HEK293T (cell line): ENCODE measurements at regions not wholly inside any gene's neighbourhood (a gene's known extent, or its start where the extent isn't known, plus 50 kb on each side); places are given as distances from the start of the nearest gene placed in this dataset.
"Not testable (repeated sequence)": the region's sequence is repeated elsewhere in the genome, so short reads cannot be mapped to it uniquely, and the experiment has no call there.

Source experiments
- CTCF ChIA-PET: fragments of 350-600 bp; formaldehyde crosslinking; extraction: SDS; loops from one replicate; lab custom pipeline; 2021; ENCODE audit warnings: antibody characterized with exemption, inconsistent platforms; lab: Yijun Ruan, JAX
- POLR2A ChIA-PET: fragments of 350-600 bp; formaldehyde crosslinking; extraction: SDS; loops from one replicate; lab custom pipeline; 2020; ENCODE audit warnings: antibody characterized with exemption, inconsistent platforms; lab: Yijun Ruan, JAX
- DNase-seq: peaks from one replicate; pipeline ENCODE4 v3.0.0; 2012; ENCODE audit warnings: mixed read lengths; ENCODE audit errors: extremely low spot score
- ARNT ChIP-seq: fragments of 450-650 bp; IDR thresholded peaks from 2 replicates; pipeline ENCODE4 v1.6.1; 2017; ENCODE audit warnings: mild to moderate bottlenecking
- BHLHE40 ChIP-seq: fragments of 450-650 bp; IDR thresholded peaks from 2 replicates; pipeline ENCODE4 v1.6.1; 2016; ENCODE audit warnings: mild to moderate bottlenecking, moderate library complexity, borderline replicate concordance
- CTBP1 ChIP-seq: fragments of 450-650 bp; IDR thresholded peaks from 2 replicates; pipeline ENCODE4 v1.6.1; 2016; ENCODE audit warnings: borderline replicate concordance
- ELF4 ChIP-seq: fragments of 450-650 bp; IDR thresholded peaks from 2 replicates; pipeline ENCODE4 v1.6.1; 2017; ENCODE audit warnings: antibody characterized with exemption
- FOXA1 ChIP-seq: fragments of 450-650 bp; IDR thresholded peaks from 2 replicates; pipeline ENCODE4 v1.6.1; 2016; ENCODE audit warnings: mild to moderate bottlenecking
- FOXK2 ChIP-seq: fragments of 450-650 bp; IDR thresholded peaks from 2 replicates; pipeline ENCODE4 v1.6.1; 2016; ENCODE audit warnings: mild to moderate bottlenecking
- FOXM1 ChIP-seq: fragments of 450-650 bp; IDR thresholded peaks from 2 replicates; pipeline ENCODE4 v1.6.1; 2017; ENCODE audit warnings: mild to moderate bottlenecking, borderline replicate concordance
- HDGF ChIP-seq: fragments of 450-650 bp; IDR thresholded peaks from 2 replicates; pipeline ENCODE4 v1.6.1; 2017; ENCODE audit warnings: antibody characterized with exemption, borderline replicate concordance
- L3MBTL2 ChIP-seq: fragments of 450-650 bp; conservative IDR thresholded peaks from 2 replicates; pipeline ENCODE4 v1.6.1; 2016; ENCODE audit warnings: mild to moderate bottlenecking
- LEF1 ChIP-seq: fragments of 450-650 bp; IDR thresholded peaks from 2 replicates; pipeline ENCODE4 v1.6.1; 2017; ENCODE audit warnings: mild to moderate bottlenecking, borderline replicate concordance
- NFRKB ChIP-seq: fragments of 450-650 bp; IDR thresholded peaks from 2 replicates; pipeline ENCODE4 v1.6.1; 2016; ENCODE audit warnings: mild to moderate bottlenecking, moderate library complexity
- SP1 ChIP-seq: fragments of 450-650 bp; IDR thresholded peaks from 2 replicates; pipeline ENCODE4 v1.6.1; 2017
- SUZ12 ChIP-seq: fragments of 450-650 bp; IDR thresholded peaks from 2 replicates; pipeline ENCODE4 v1.6.1; 2016; ENCODE audit warnings: mild to moderate bottlenecking
- TARDBP ChIP-seq: fragments of 450-650 bp; IDR thresholded peaks from 2 replicates; pipeline ENCODE4 v1.6.1; 2016
- ZNF384 ChIP-seq: fragments of 450-650 bp; IDR thresholded peaks from 2 replicates; pipeline ENCODE4 v1.6.1; 2016
- TF ChIP-seq, protein P1 (sequence below): fragments of 450-650 bp; IDR thresholded peaks from 2 replicates; pipeline ENCODE4 v1.6.1; 2016

DNA sequence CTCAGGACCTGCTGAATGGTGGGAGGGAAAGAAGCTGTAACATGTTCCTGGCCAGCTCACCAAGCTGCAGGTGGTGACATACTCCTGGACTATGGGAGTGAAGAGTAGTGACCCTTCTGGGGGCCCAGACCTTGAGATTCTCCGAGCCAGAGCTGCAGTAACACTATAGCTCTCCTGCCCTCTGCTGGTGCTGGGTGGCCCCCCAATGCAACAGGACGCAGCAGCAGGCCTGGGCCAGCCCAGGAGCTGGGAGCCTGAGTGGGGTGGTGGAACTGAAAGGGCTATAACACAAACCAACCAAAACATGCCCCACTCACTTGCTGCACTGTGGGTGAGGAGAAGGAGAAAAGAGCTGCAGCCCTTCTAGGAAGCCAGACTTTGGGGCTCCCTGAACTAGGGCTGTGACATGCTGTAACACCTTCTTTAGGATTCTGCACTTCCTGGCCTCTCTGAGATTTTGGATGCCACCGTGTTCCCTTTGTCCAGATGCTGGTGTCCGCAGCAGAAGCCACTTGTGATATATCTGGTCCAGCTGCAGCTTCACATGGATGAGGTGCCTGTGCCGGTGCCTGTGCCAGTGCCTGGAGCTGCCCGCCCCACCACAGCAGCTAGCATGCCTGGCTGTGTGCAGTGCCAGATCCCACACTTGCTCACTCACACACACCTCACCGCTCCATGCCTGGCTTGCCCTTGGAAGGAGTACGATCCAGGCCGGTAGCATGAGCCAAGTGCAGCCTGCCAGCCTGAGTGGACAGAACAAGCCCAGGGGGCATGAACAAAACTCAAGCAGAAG lies 636.8 kb upstream of the KCNMB2 start:
- TF ChIP-seq, protein P1, sequence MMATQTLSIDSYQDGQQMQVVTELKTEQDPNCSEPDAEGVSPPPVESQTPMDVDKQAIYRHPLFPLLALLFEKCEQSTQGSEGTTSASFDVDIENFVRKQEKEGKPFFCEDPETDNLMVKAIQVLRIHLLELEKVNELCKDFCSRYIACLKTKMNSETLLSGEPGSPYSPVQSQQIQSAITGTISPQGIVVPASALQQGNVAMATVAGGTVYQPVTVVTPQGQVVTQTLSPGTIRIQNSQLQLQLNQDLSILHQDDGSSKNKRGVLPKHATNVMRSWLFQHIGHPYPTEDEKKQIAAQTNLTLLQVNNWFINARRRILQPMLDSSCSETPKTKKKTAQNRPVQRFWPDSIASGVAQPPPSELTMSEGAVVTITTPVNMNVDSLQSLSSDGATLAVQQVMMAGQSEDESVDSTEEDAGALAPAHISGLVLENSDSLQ: no peak
- POLR2A ChIA-PET: no interaction called here
- CTCF ChIA-PET: no interaction called here
- DNase-seq: no peak

DNA sequence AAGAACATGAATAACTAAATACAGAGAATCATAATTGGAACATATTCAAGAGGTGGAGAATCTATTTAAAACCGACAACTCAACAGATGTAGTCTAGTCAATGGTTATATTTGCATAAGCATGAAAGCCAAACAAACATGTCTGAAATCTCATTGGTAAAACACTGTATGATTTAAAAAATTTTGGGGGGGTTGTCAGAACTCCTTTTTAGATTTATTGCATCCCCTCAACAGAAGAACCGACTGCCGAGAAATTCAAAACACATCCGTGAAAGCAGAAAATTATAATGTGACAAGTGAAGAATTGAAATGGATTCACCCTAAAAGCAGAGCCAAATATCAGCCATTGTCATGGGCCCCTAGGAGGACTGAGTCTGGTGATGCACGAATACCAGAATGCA lies 633.4 kb upstream of the KCNMB2 start:
- POLR2A ChIA-PET: no interaction called here
- no peak for DNase-seq
- TF ChIP-seq FOXM1: no peak
- no peak for TF ChIP-seq ELF4
- TF ChIP-seq FOXK2: no peak
- TF ChIP-seq L3MBTL2: no peak
- CTCF ChIA-PET: no interaction called here

DNA sequence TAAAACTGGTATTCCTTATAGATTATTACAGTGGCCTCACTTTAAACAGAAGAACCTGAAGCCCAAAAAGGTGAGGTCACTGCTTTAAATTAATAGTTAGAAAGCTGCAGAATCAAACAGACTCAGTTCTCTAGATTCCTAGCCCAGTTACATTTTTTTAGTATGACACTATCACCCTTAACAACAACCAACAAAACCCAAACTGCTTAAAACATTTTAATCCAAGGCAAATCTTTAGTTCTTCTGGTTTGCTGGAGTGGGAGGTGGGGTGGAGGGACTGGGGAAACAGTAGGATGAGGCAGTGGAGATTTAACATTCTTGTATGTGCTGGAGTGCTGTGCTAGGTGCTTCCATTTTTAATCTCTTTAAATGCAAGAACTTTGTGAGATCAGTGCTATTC lies 631.6 kb upstream of the KCNMB2 start:
- no peak for DNase-seq
- CTCF ChIA-PET: no interaction called here
- TF ChIP-seq, protein P1: no peak
- TF ChIP-seq BHLHE40 (no peak), FOXK2 (no peak), CTBP1 (no peak), LEF1 (no peak), FOXA1 (no peak), ZNF384 (no peak), SP1 (no peak), L3MBTL2 (no peak), FOXM1 (no peak), ARNT (no peak), SUZ12 (no peak), NFRKB (no peak), HDGF (no peak), TARDBP (no peak), ELF4 (no peak)
- POLR2A ChIA-PET: no interaction called here

DNA sequence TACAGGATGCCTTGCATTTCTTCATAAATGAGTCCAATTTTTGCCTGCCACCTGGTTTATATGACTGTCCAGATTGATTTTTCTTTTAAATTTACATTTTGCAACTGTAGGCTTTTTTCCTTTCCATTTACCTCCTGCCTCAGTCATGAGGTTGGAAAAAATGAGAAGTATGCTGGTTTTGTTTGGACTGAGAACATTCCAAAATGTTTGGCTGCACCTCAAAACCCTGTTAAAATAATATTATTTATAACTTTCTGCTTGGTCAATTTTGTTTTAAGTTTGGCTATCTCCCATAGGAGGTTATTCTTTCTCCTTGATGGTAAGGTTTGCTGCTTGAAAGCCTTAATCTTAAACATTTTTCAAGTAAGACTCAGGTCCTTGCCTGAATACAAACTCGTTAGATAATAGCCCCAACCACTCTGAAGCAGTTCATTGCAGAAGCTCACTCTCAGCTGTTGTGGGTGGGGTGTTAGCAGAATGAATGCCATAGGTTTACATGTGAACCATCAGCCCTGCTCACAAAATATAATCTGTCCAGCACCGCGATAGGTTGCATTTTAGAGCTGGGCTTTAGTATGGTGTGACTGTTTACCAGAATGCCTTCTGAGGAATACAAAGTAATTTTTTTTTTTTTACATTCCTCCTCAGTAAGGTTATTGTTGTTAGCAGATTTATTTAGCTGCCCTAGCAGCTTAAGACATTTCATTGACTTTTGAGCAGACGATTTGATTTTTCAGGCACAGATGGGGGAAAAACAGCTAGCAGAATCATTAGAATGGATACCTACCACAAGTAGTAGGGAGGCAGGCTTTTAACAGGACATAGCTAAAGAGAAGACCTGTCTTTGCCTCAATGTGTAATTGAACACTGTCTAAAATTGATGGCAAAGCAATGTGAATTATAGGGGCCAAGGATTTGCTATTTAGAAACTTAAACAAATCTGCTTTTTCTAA lies 630.8 kb upstream of the KCNMB2 start:
- DNase-seq: no peak
- CTCF ChIA-PET: interaction anchor here (0.6 kb wide), 1 partner anchor 16 kb away, joined by 3 read pairs; no protein-coding TSS in a partner anchor
- POLR2A ChIA-PET: no interaction called here
- no peak for TF ChIP-seq NFRKB
- no peak for TF ChIP-seq LEF1
- no peak for TF ChIP-seq SUZ12
- TF ChIP-seq, protein P1: no peak
- TF ChIP-seq CTBP1: no peak
- no peak for TF ChIP-seq FOXM1
- no peak for TF ChIP-seq HDGF
- no peak for TF ChIP-seq ZNF384
- no peak for TF ChIP-seq L3MBTL2
- no peak for TF ChIP-seq FOXA1
- TF ChIP-seq FOXK2: no peak

DNA sequence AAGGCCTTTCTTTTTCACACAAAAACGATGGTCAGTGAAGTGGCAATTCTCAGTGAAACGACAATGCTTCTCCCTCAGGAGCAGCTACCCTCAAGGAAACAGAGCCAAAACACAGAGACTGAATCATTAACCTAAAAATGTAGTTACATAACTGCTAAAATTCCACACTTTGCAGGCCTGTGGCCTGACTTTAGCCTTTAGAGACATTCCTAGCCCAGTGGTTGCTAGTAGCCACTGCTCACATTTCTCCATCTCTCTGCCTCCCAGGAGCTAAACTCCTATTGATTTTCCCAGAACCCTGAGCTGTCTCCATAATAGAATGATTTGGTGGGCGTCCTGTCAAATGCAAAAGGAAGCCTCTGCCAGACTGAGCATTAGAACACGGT lies 630.1 kb upstream of the KCNMB2 start:
- POLR2A ChIA-PET: no interaction called here

DNA sequence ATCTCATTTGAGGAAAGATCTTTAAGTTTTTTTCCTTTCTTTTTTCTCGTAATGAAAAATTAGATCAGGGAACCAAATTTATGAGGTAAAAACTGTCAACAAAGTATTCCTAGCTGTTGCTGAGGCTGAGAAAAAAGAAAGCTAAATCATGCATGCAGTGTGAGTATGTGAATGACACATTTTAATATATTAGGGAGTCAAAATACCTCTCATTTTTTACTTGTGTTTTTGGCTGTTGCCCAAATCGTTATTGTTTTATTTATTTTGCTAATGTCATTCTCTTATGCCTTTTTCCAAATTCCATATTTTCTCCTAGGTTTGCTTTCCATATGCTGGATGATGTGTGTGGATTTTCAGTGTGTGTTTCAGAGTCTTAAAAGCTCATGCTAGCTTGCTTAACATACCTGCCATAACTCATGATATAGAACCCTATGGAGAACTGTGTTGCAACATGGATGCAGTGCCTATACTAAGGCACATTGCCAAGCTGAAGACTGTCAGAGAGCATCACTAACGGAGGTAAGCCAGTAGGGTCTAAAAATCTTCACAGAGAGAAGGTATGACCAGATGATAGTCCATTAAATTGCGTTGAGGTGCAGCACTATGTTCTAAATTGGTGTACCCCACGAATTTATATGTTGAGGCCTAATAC lies 629.5 kb upstream of the KCNMB2 start:
- ChIA-PET CTCF (no interaction called here), POLR2A (no interaction called here)
- DNase-seq: no peak
- no peak for TF ChIP-seq LEF1
- no peak for TF ChIP-seq ELF4
- TF ChIP-seq ARNT: no peak
- no peak for TF ChIP-seq SUZ12
- no peak for TF ChIP-seq L3MBTL2
- TF ChIP-seq, protein P1: no peak
- TF ChIP-seq CTBP1: no peak
- TF ChIP-seq BHLHE40: no peak
- TF ChIP-seq FOXA1: no peak
- no peak for TF ChIP-seq ZNF384
- TF ChIP-seq NFRKB: no peak
- no peak for TF ChIP-seq TARDBP
- no peak for TF ChIP-seq FOXK2

More for the DNA sequence above, 630.1 kb upstream of the KCNMB2 start:
- CTCF ChIA-PET: no interaction called here
- TF ChIP-seq BHLHE40: no peak
- DNase-seq: no peak

DNA sequence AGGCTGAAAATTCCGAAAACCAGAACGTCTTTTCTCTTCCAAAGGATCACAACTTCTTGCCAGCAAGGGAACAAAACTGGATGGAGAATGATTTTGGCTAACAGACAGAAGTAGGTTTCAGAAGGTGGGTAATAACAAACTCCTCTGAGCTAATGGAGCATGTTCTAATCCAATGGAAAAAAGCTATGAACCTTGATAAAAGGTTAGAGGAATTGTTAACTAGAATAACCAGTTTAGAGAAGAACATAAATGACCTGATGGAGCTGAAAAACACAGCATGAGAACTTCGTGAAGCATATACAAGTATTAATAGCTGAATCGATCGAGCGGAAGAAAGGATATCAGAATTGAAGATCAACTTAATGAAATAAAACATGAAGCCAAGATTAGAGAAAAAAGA lies 626.7 kb upstream of the KCNMB2 start:
- DNase-seq, CTCF ChIA-PET: not testable (repeated sequence)

More for the DNA sequence above, 626.7 kb upstream of the KCNMB2 start:
- POLR2A ChIA-PET: not testable (repeated sequence)
